SK-N-SH treated with all-trans-retinoic acid at 6 μM for 48 hours (cell line): ENCODE measurements at regions not wholly inside any gene's neighbourhood (a gene's known extent, or its start where the extent isn't known, plus 50 kb on each side); places are given as distances from the start of the nearest gene placed in this dataset.

Experiments
- ATAC-seq: fragments of 200-7000 bp; cut with Tn5 transposase; 3 replicates; pipeline ENCODE4 v1.9.1; 2020; ENCODE audit warnings: mild to moderate bottlenecking, moderate library complexity
- ARNTL ChIP-seq: fragments of 450-650 bp; formaldehyde crosslinking; IDR thresholded peaks from 2 replicates; pipeline ENCODE4 v1.5.0; 2020; ENCODE audit warnings: low read depth, mild to moderate bottlenecking, moderate library complexity, borderline replicate concordance
- CREB5 ChIP-seq: fragments of 250-450 bp; sonication (Bioruptor Pico); IDR thresholded peaks from 2 replicates; pipeline ENCODE4 v1.5.1; 2020; ENCODE audit warnings: low read depth, mild to moderate bottlenecking, moderate library complexity
- CSDC2 ChIP-seq: fragments of 250-450 bp; sonication (Bioruptor Pico); IDR thresholded peaks from 2 replicates; pipeline ENCODE4 v1.5.0; 2020; ENCODE audit warnings: mild to moderate bottlenecking, moderate library complexity
- CSRNP3 ChIP-seq: fragments of 250-450 bp; sonication (Bioruptor Pico); IDR thresholded peaks from 2 replicates; pipeline ENCODE4 v1.5.1; 2021; ENCODE audit warnings: mild to moderate bottlenecking, moderate library complexity
- ESRRG ChIP-seq: fragments of 250-450 bp; sonication (Bioruptor Pico); IDR thresholded peaks from 2 replicates; pipeline ENCODE4 v1.6.1; 2021; ENCODE audit warnings: mild to moderate bottlenecking
- GLIS3 ChIP-seq: fragments of 250-450 bp; sonication (Bioruptor Pico); IDR thresholded peaks from 2 replicates; pipeline ENCODE4 v1.5.0; 2020; ENCODE audit warnings: mild to moderate bottlenecking, moderate library complexity
- OSR1 ChIP-seq: fragments of 250-450 bp; sonication (Bioruptor Pico); IDR thresholded peaks from 2 replicates; pipeline ENCODE4 v1.8.0; 2022; ENCODE audit warnings: moderate library complexity, mild to moderate bottlenecking, inconsistent platforms
- PATZ1 ChIP-seq: fragments of 250-450 bp; sonication (Bioruptor Pico); IDR thresholded peaks from 2 replicates; pipeline ENCODE4 v1.8.0; 2020; ENCODE audit warnings: mild to moderate bottlenecking, moderate library complexity, borderline replicate concordance
- POU6F1 ChIP-seq: fragments of 250-450 bp; sonication (Bioruptor Pico); IDR thresholded peaks from 2 replicates; pipeline ENCODE4 v1.8.0; 2021; ENCODE audit warnings: low read depth, mild to moderate bottlenecking, moderate library complexity, borderline replicate concordance
- RARB ChIP-seq: fragments of 250-450 bp; sonication (Bioruptor Pico); IDR thresholded peaks from 2 replicates; pipeline ENCODE4 v1.8.0; 2021; ENCODE audit warnings: mild to moderate bottlenecking, moderate library complexity
- SNAI2 ChIP-seq: fragments of 250-450 bp; sonication (Bioruptor Pico); IDR thresholded peaks from 2 replicates; pipeline ENCODE4 v1.5.0; 2020; ENCODE audit warnings: mild to moderate bottlenecking, moderate library complexity
- TCF4 ChIP-seq: fragments of 250-450 bp; sonication (Bioruptor Pico); IDR thresholded peaks from 2 replicates; pipeline ENCODE4 v1.8.0; 2021; ENCODE audit warnings: mild to moderate bottlenecking, moderate library complexity, borderline replicate concordance
- TSHZ2 ChIP-seq: fragments of 250-450 bp; sonication (Bioruptor Pico); IDR thresholded peaks from 2 replicates; pipeline ENCODE4 v1.5.0; 2020; ENCODE audit warnings: mild to moderate bottlenecking, moderate library complexity
- ZFP3 ChIP-seq: fragments of 250-450 bp; sonication (Bioruptor Pico); IDR thresholded peaks from 2 replicates; pipeline ENCODE4 v1.5.0; 2020; ENCODE audit warnings: mild to moderate bottlenecking, moderate library complexity
- ZFP30 ChIP-seq: fragments of 450-650 bp; formaldehyde crosslinking; IDR thresholded peaks from 2 replicates; pipeline ENCODE4 v1.5.0; 2022; ENCODE audit warnings: mild to moderate bottlenecking, moderate library complexity
- ZNF565 ChIP-seq: fragments of 450-650 bp; formaldehyde crosslinking; conservative IDR thresholded peaks from 2 replicates; pipeline ENCODE4 v1.5.0; 2020; ENCODE audit warnings: low read depth, mild to moderate bottlenecking, moderate library complexity
- ZNF70 ChIP-seq: fragments of 450-650 bp; formaldehyde crosslinking; IDR thresholded peaks from 2 replicates; pipeline ENCODE4 v1.5.0; 2020; ENCODE audit warnings: mild to moderate bottlenecking, moderate library complexity

- no peak for ATAC-seq
- TF ChIP-seq PATZ1 (CRISPR knock-in tag) (no peak), RARB (CRISPR knock-in tag) (no peak), TSHZ2 (no peak), CSDC2 (CRISPR knock-in tag) (no peak), TCF4 (no peak), ARNTL (CRISPR knock-in tag) (no peak), POU6F1 (no peak), CSRNP3 (CRISPR knock-in tag) (no peak), ZNF70 (CRISPR knock-in tag) (no peak), SNAI2 (no peak), ESRRG (CRISPR knock-in tag) (no peak), ZFP30 (CRISPR knock-in tag) (no peak), CREB5 (no peak), OSR1 (CRISPR knock-in tag) (no peak)
Measured at GRCh38 chr2:122595065-122595464, 839.6 kb downstream of the TSN start.

- ATAC-seq = no peak
Measured at GRCh38 chr2:122596598-122596997, 841.1 kb downstream of the TSN start.

GRCh38 chr2:122598784-122599183, 843.3 kb downstream of the TSN start:
- TF ChIP-seq ZFP3 = no peak
- TF ChIP-seq OSR1 (CRISPR knock-in tag) = no peak
- no peak for TF ChIP-seq ZFP30 (CRISPR knock-in tag)
- ATAC-seq = no peak

More at GRCh38 chr2:122596598-122596997, 841.1 kb downstream of the TSN start:
- no peak for TF ChIP-seq GLIS3 (CRISPR knock-in tag)
- no peak for TF ChIP-seq POU6F1

- no peak for TF ChIP-seq CSDC2 (CRISPR knock-in tag)
- no peak for TF ChIP-seq ZFP3
- no peak for TF ChIP-seq POU6F1
- no peak for TF ChIP-seq ZNF565
- no peak for TF ChIP-seq CREB5
- TF ChIP-seq OSR1 (CRISPR knock-in tag) = no peak
- no peak for TF ChIP-seq RARB (CRISPR knock-in tag)
- no peak for TF ChIP-seq ARNTL (CRISPR knock-in tag)
- no peak for TF ChIP-seq GLIS3 (CRISPR knock-in tag)
- no peak for TF ChIP-seq ZNF70 (CRISPR knock-in tag)
- no peak for ATAC-seq
Measured at GRCh38 chr2:122610948-122611609, 855.6 kb downstream of the TSN start.
